Skin epidermis (tissue), 12 donors: ENCODE measurements at regions not wholly inside any gene's neighbourhood (a gene's known extent, or its start where the extent isn't known, plus 50 kb on each side); places are given as distances from the start of the nearest gene placed in this dataset.
"Not testable (repeated sequence)": the region's sequence is repeated elsewhere in the genome, so short reads cannot be mapped to it uniquely, and the experiment has no call there.

ENCODE experiments used
- H3K27ac ChIP-seq, 21 experiments: fragments of 200-600 bp; sonication (generic) in 11 of 21; one replicate each; pipeline ENCODE4 v1.5.0; 2020; ENCODE audit warnings: mild to moderate bottlenecking in 3 of 21, inconsistent platforms in 2 of 21, moderate library complexity in 2 of 21
- H3K4me3 ChIP-seq, 7 experiments: fragments of 200-600 bp; sonication (generic) in 2 of 7; one replicate each; pipeline ENCODE4 v1.5.0; 2020; ENCODE audit warnings: inconsistent platforms in 2 of 7, mild to moderate bottlenecking in 2 of 7, moderate library complexity in 1 of 7

- not testable (repeated sequence) for H3K27ac ChIP-seq, H3K4me3 ChIP-seq
Observed at GRCh38 chr12:76971216-76971879, 92.5 kb upstream of the CSRP2 start.

DNA sequence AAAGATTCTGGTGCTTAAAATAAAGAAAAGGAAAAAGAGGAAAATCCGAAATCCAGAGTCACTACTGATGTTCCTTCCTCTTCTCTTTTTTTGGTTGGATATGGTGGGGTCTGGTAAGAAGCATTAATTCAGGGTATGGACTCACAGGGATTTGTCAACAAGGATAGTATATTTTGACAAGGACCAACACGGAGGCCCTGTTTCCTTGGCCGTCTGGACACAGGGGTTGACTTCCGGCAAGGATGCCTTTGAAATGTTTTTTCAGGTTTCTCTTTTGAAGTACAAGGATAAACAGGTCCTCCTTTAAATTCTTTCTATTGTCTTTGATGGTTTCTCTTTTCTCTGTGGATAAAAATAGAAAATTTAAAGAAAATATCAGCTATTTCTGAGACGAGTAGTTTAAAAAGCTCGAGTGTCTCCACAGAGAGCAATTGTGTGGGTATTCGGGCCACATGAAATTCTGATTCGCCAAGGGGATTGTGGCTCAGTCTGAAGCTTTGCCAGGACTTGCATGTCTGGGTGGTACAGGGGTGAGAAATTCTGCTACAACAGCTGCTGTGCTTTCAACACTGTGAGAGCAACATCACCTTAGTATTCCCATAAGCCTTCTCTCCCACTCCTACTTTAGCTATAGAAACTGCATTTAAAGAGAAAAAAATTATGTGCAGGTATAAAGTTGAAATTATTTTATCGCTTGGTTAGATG, 88.5 kb upstream of the CSRP2 start:
- Histone ChIP-seq H3K27ac (peak overlapping the region in 1 of 21 experiments; percentile 29), H3K4me3 (no peak overlapping the region)

- Histone ChIP-seq H3K27ac (peak overlapping the region in 3 of 21 experiments; percentile 37 to 56 (median 41)), H3K4me3 (no peak overlapping the region)
Observed at GRCh38 chr12:76964784-76965571, 86.2 kb upstream of the CSRP2 start.

DNA sequence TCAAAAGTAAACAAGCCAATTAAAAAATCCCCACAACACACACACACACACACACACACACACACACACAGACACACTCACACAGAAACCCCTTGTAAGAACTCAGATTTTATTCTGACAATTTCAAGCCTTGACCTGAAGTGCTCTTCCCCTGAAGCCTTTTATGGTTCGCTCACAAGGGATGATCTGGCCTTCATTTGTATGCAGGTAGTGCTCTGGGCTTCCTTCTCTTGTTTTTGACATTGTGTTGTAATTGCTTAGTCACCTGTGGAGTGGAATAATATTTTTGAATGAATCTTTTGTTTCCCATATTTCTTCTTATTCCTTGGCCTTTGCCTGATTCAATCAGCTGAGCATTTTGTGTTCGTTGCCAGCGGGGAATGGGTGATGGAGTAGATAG, 83.3 kb upstream of the CSRP2 start:
- Histone ChIP-seq H3K4me3 (no peak overlapping the region), H3K27ac (no peak overlapping the region)

DNA sequence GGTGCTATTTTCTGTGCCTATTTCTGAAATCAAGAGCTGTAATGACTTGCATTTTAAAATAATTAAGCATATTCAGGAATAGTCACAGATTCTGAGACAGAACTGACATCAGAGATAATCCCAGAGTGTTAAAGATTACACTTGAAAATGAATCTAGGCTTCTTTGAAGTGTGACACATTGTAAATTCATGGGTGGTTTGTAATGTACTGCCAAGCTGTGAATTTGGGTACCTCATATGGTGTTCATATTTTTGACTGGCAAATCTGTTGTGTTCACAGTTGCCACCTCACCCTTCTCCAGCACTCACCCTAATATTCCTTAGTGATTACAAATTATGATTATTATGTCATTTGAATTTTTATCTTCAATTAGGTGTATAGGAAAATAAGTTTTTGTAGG, 78.5 kb upstream of the CSRP2 start:
- Histone ChIP-seq H3K27ac (no peak overlapping the region), H3K4me3 (no peak overlapping the region)

- no peak overlapping the region for H3K27ac ChIP-seq
- H3K4me3 ChIP-seq: no peak overlapping the region
Observed at GRCh38 chr12:76952995-76953394, 74.2 kb upstream of the CSRP2 start.

DNA sequence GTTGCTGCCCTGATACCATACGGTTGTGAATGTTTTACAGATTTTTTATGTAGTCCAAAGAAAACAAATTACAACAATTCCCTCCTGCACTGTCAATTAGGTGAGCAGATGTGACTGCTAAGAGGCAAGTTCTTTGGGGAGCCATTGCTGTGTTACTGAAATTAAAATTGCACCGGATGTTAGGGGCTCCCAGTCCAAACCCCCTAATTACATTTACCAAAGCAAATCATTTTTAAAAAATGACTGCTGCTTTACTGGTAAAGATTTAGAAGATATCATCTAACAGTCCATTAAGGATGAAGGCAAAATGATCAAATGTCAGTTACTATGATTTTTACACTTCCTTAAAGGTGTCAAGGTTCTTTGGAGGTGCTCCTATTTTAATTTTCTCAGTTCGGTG, 70.1 kb upstream of the CSRP2 start:
- Histone ChIP-seq H3K27ac (no peak overlapping the region), H3K4me3 (no peak overlapping the region)

DNA sequence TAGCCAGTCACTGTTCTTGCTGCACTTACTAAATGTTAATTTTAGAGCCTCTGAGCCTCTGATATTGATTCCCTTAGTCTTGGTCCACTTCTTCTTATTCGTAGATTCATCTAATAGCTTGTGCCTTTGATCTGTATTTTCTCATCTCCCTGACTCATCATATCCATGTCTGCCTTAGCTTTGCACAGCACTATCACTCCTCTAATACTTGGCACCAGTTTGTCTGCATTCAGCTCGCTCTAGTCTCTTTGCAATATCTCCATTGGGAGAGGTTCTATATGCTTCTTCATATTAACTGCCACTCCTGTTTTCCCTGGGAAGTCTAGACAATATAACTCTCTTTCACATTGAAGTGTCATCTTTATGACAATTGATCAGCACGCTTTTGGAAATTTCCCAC, 68.5 kb upstream of the CSRP2 start:
- no peak overlapping the region for H3K27ac ChIP-seq

DNA sequence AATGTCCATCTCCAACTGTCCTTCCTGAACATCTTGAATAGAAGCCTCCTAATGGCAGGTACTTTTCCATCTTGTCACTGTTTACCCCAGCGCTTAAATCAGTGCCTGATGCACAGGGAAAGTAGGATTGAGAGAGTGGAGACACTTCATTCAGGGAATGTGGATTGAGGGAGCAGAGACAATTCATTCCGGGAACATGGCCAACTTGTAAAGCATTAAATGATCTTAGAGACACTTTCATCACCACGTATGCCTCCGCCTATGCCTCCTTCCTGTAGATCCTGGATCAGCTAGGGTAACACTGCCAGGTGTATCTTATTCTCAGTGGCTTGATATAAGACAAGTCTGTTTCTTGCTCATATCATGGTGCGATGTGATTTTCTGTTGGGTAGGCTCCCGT, 67.6 kb upstream of the CSRP2 start:
- no peak overlapping the region for H3K27ac ChIP-seq
- no peak overlapping the region for H3K4me3 ChIP-seq

More for the DNA sequence above, 68.5 kb upstream of the CSRP2 start:
- H3K4me3 ChIP-seq: no peak overlapping the region

- Histone ChIP-seq H3K27ac (no peak overlapping the region), H3K4me3 (no peak overlapping the region)
Observed at GRCh38 chr12:76945867-76946266, 67.0 kb upstream of the CSRP2 start.

DNA sequence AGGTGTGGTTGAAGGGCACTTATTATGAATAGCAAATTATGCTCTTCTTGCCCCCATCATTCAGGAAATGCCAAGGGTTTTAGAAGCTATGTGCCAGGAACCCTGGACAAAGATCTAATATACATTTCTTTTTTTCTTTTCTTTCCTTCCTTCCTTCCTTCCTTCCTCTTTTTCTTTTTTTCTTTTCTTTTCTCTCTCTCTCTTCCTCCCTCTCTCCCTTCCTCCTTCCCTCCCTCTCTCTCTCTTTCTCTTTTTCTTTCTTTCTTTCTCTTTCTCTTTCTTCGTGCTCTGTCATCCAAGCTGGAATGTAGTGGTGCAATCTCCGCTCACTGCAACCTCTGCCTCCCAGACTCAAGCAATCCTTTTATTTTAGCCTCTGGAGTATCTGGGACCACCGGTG, 66.1 kb upstream of the CSRP2 start:
- Histone ChIP-seq H3K4me3 (no peak overlapping the region), H3K27ac (no peak overlapping the region)

GRCh38 chr12:76943008-76943407, 64.2 kb upstream of the CSRP2 start:
- H3K27ac ChIP-seq: no peak overlapping the region
- no peak overlapping the region for H3K4me3 ChIP-seq

GRCh38 chr12:76942267-76942666, 63.4 kb upstream of the CSRP2 start:
- H3K27ac ChIP-seq: no peak overlapping the region
- H3K4me3 ChIP-seq: no peak overlapping the region

DNA sequence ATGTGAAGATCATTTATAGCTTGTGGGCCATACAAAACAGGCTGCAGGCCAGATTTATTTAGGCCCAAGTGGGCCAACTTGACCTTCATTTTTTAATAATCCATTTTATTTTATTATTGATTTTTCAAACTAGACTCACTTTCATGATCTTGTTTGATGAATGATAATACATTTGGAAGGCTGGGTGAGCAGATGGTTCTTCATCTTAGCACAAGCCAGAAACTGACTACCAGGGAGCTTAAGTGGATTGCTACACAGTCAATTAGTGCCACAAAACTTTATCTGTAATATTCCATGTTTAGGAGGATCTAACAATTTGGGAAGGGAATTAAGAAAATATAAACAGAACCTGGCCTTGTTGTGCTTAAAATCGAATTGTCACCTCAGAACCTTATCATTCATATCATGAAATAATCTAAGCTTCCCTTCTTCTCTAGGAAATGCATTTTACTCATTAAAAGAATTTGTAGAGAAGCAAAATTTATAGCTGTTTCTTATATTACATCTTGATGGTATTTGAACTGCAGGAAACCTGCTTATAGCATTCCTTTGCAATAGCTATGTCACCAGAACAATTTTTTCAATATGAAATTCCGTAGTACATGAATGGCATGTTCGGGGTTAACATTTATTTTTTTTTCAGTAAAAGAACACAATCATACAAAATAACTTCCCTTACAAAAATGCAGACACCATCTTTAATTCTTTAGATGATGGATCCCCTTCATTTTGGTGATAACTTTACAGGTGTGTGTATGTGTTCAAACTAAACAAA, 62.0 kb upstream of the CSRP2 start:
- Histone ChIP-seq H3K27ac (no peak overlapping the region), H3K4me3 (no peak overlapping the region)

DNA sequence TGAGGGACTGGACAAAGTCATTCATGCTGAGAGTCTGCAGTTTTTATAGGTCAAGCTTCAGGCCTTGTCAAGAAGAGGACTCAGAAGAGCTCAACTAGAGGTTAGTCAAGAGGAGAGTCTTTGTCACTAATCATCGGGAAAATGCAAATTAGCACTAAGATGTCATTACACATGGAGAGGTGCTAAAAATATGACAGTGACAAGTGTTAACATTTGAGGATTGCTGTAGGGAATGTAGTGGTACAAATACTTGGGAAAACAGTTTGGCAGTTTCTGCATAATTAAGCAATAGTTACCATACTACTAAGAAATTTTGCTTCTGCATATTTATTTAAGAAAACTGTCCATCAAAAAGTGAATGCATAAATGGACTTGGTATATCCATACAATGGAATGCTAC, 60.9 kb upstream of the CSRP2 start:
- Histone ChIP-seq H3K4me3 (no peak overlapping the region), H3K27ac (no peak overlapping the region)

DNA sequence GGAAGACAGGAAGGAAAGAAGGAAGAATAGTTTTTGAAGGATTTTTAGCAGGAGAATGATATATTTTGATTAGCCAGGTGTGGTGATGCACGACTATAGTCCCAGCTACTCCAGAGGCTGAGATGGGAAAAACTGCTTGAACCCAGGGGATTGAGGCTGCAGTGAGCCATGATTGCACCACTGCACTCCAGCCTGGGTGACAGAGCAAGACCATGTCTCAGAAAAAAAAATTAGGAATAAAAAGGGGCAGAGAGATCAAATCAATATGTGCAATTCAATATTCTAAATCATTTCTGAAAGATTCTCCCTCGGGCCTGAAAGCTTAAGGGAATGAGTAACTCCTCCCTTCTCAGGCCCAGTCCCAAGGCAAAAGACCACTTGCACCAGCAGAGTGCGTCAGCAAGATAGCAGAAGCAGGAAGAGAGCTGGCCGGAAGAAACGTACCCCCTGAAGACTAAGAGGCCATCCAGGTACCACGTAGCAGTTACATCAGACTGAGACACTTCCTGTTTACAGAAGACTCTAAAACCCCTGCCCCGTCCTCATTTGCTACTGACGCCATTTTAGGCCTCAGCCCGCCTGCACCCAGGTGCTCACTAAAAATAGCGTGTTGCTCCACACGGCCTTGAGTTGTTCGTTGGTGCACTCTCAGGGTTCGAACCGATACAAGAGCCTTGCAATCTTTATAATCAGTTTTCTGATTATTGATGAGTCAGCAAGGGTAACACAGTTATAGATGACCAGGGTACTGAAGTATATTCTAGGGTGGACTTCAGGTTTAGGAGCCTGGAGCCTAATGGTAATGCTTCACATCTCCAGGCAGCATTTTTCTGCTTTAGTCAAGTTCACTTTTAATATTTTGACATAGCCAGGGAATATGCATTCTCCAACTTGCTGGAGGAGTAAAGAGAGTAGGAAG, 57.7 kb upstream of the CSRP2 start:
- Histone ChIP-seq H3K4me3 (no peak overlapping the region), H3K27ac (no peak overlapping the region)

DNA sequence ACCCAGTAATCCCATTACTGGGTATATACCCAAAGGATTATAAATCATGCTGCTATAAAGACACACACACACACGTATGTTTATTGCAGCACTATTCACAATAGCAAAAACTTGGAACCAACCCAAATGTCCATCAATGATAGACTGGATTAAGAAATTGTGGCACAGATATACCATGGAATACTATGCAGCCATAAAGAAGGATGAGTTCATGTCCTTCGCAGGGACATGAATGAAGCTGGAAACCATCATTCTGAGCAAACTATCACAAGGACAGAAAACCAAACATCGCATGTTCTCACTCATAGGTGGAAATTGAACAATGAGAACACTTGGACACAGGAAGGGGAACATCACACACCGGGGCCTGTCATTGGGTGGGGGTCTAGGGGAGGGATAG, 54.6 kb upstream of the CSRP2 start:
- not testable (repeated sequence) for H3K4me3 ChIP-seq, H3K27ac ChIP-seq

DNA sequence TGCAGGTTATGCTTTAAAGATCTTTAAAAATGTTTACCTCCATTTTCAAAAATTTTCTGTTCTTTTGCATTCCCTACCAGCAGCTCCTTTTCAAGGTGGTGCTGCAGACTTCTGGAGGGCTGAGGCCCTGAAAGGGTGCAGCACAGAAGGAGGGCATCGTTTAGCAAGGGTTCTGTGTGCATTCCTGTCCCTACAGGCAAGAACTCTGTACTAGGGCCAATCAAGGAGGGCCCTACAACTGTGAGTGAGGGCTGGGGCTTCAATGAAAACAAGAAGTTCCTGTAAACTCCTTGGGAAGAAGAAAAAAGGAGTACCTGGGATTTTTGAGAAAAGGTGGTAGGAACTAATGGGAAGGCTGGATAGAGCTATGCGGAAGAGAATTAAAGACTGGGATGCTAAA, 50.7 kb upstream of the CSRP2 start:
- no peak overlapping the region for H3K4me3 ChIP-seq
- no peak overlapping the region for H3K27ac ChIP-seq
